Omental fat pad (tissue), 3 donors: ENCODE measurements at regions not wholly inside any gene's neighbourhood (a gene's known extent, or its start where the extent isn't known, plus 50 kb on each side); places are given as distances from the start of the nearest gene placed in this dataset.

Source experiments
- ATAC-seq: fragments of 150-250 bp; one replicate; pipeline ENCODE4 v1.9.1; 2016; ENCODE audit warnings: mild to moderate bottlenecking, moderate library complexity; ENCODE audit not compliant: low FRiP score
- DNase-seq: peaks from one replicate; pipeline ENCODE4 v3.0.0-alpha.2; 2019; ENCODE audit warnings: low spot score
- TF ChIP-seq, protein P1 (sequence below), 3 donors: fragments of 450-650 bp; IDR thresholded peaks; one replicate each; pipeline ENCODE4 v1.5.1; 2016 to 2017; ENCODE audit warnings: antibody characterized with exemption in 3 of 3, mild to moderate bottlenecking in 3 of 3, moderate library complexity in 2 of 3

DNA sequence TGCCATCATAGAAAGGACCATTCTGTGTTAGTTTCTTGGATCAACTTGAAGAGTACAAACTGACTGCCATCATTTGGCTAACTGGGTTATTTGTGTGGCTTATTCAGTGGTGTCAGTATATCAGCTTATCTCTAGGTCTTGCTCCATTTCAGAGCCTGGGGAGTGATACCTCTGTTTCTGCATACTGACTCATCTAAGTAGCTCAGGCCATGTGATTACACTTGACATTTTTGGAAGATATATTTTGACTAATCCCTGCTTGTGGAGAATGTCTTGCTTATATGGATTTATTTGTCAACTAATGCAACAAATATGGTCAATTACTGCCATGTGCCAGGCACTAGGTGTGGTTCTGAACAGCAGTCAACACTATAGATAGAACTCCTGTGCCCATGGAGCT, 311.7 kb downstream of the YTHDC2 start:
- peak; percentile 81 for ATAC-seq
- TF ChIP-seq, protein P1, sequence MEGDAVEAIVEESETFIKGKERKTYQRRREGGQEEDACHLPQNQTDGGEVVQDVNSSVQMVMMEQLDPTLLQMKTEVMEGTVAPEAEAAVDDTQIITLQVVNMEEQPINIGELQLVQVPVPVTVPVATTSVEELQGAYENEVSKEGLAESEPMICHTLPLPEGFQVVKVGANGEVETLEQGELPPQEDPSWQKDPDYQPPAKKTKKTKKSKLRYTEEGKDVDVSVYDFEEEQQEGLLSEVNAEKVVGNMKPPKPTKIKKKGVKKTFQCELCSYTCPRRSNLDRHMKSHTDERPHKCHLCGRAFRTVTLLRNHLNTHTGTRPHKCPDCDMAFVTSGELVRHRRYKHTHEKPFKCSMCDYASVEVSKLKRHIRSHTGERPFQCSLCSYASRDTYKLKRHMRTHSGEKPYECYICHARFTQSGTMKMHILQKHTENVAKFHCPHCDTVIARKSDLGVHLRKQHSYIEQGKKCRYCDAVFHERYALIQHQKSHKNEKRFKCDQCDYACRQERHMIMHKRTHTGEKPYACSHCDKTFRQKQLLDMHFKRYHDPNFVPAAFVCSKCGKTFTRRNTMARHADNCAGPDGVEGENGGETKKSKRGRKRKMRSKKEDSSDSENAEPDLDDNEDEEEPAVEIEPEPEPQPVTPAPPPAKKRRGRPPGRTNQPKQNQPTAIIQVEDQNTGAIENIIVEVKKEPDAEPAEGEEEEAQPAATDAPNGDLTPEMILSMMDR (IDR thresholded peaks at IDR 0.05): no peak

DNA sequence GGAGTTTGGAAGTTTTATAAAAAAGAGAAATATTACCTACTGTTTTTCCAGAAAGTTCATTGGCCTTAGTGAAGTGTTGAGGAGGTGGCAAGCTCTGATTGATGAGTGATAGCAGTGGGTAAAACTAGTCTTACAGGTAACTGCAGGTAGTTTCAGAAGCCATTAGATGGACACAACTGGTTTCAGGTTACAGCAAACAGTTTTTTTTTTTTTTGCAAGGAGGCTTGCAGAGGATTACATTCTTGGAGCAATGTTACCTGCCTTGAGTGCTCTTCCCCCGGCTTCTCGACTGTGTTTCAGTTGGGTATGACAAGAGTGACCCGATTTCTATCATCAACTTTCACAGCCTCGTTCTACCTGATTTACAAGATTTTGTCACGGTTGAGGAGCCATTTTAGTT, 333.4 kb downstream of the YTHDC2 start:
- TF ChIP-seq, protein P1 (IDR thresholded peaks at IDR 0.05): no peak
- no peak for ATAC-seq
- DNase-seq: no peak

More for the DNA sequence above, 311.7 kb downstream of the YTHDC2 start:
- no peak for DNase-seq

DNA sequence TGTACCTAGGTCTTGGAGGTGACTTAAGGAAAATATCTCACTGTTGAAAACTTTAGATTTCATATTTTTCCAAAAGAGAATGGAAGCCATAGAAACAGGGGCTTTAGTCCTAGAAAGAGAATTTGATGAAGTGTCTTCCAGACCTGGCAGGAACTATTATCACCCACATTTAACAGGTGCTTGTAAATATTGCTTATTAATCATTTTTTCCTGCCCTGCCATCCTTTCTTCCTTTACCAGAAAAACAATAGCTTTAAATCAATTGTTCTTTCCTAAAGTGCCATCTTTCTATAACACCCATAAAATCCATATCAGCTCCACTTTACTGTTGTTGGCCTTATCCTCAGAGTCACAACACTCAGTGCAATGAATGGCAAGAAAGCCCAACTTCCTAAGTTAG, 350.9 kb downstream of the YTHDC2 start:
- TF ChIP-seq, protein P1 (IDR thresholded peaks at IDR 0.05): no peak
- ATAC-seq (no peak), DNase-seq (no peak)

DNA sequence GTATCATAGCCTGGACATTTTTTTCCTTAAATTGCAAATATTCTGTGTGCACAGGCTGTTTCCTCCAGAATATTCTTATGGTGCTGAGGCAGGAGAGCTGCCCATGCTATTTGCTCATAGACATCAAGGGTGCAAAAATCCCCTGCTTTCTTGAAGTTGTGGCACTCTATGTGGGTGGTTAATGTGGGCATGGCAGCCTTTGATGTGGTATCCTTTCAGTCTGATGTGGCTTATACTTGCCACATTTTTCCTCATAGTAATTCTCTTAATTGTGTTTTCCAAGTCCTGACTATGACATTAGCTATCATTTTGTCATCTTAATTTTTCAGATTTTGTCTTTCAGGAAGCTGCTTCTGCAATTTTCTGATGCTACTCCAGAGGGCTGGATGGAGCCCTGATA, 353.3 kb downstream of the YTHDC2 start:
- no peak for DNase-seq
- TF ChIP-seq, protein P1 (IDR thresholded peaks at IDR 0.05): no peak
- no peak for ATAC-seq

DNA sequence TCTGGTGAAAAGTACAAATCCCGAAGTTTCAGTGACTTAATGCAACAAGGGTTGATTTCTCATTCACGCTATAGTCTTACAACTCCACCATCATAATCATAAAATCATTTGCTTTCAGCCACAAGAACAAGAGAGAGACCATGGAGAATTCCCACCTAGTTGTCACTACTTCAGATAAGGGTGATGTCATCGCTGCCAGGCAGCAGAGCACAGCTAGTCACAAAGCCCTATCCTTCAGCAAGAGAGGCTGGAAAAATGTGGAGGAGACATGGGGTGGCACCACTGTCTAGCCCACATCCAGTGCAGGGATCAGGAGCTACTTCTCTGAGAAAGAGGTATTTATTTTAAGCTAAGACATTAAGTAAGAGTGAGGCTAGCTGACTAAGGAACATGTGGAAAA, 356.1 kb downstream of the YTHDC2 start:
- DNase-seq (no peak), ATAC-seq (no peak)
- TF ChIP-seq, protein P1 (IDR thresholded peaks at IDR 0.05): no peak

DNA sequence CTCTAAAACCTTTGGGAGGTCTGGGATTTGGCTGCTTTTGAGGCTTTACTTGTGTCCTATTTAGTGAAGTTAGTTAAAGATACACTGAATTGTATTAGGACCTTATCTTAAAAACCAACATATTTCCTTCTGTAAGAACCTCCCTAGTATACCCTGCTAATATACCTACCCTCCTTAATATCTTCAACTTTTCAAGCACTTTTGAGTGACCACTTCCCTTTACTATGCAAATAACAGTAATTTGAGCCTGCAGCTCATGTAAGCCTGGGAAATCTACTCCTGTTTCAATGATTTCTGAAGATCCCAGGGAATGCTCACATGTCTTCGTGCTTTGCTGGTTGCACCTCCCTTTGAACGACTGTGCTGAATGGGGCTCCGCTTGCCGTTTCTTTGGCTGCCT, 358.5 kb downstream of the YTHDC2 start:
- TF ChIP-seq, protein P1 (IDR thresholded peaks at IDR 0.05): no peak
- no peak for ATAC-seq

DNA sequence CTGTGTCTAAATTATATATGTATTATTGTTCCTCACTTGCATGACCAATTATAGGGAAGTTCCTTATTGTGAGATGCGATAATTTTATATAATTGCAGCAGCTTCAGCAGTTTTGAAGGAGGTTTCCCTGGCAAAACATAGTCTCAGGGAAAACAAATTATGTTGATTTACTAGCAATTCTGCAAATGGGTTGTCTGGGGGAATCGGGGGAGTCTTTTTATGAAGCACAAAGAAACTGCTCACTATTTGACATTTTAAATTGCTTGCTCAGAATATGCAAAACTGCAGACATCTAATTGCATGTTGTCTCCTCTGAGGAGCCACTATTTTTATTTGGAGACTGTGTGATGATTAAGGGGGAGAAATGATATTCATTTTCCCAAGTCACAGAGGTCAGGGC, 361.6 kb downstream of the YTHDC2 start:
- no peak for DNase-seq
- TF ChIP-seq, protein P1 (IDR thresholded peaks at IDR 0.05): no peak
- ATAC-seq: no peak

More for the DNA sequence above, 358.5 kb downstream of the YTHDC2 start:
- DNase-seq: no peak
